GM23248 (cell line): ENCODE measurements at regions not wholly inside any gene's neighbourhood (a gene's known extent, or its start where the extent isn't known, plus 50 kb on each side); places are given as distances from the start of the nearest gene placed in this dataset.

ENCODE experiments used
- EZH2 ChIP-seq: fragments of 200-600 bp; sonication (generic); IDR thresholded peaks from 2 replicates; pipeline ENCODE4 v1.6.1; 2018; ENCODE audit warnings: antibody characterized with exemption, mild to moderate bottlenecking; ENCODE audit not compliant: insufficient read depth, poor library complexity, severe bottlenecking
- EZH2phosphoT487 ChIP-seq: fragments of 200-600 bp; sonication (generic); IDR thresholded peaks from 2 replicates; pipeline ENCODE4 v1.6.1; 2018; ENCODE audit warnings: antibody characterized with exemption, moderate library complexity, mild to moderate bottlenecking, low read depth; ENCODE audit not compliant: insufficient read depth

DNA sequence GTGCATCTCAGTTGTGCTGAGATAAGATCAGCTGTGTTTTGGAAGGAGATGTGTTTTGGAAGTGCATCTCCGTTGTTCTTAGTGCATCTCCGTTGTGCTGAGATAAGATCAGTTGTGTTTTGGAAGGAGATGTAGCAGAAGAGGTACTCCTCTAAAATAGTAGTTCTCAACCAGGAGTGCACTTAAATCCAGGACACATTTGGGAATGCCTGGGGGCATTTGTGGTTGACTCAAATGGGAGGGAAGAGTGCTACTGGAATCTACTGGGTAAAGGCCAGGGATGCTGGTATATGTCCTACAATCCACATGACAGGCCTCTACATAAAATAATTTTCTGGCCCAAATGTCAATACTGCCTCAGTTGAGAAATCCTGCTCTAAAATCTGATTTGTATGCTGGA, 70.8 kb upstream of the CHRDL1 start:
- TF ChIP-seq EZH2phosphoT487 (no peak), EZH2 (no peak)
